ENCODE measurements at regions not wholly inside any gene's neighbourhood (a gene's known extent, or its start where the extent isn't known, plus 50 kb on each side); places are given as distances from the start of the nearest gene placed in this dataset.
"Not testable (repeated sequence)": the region's sequence is repeated elsewhere in the genome, so short reads cannot be mapped to it uniquely, and the experiment has no call there.

- Histone ChIP-seq H3K4me1 (no peaks in the 10 kb centered on the region), H3K9me3 (no peaks in the 10 kb centered on the region), H3K27ac (no peak overlapping the region), H3K4me3 (no peak overlapping the region), H3K27me3 (no peaks in the 10 kb centered on the region), H3K36me3 (no peaks in the 10 kb centered on the region)
- TF ChIP-seq POLR2A (IDR thresholded peaks at IDR 0.05): no peak
- TF ChIP-seq, protein P1, sequence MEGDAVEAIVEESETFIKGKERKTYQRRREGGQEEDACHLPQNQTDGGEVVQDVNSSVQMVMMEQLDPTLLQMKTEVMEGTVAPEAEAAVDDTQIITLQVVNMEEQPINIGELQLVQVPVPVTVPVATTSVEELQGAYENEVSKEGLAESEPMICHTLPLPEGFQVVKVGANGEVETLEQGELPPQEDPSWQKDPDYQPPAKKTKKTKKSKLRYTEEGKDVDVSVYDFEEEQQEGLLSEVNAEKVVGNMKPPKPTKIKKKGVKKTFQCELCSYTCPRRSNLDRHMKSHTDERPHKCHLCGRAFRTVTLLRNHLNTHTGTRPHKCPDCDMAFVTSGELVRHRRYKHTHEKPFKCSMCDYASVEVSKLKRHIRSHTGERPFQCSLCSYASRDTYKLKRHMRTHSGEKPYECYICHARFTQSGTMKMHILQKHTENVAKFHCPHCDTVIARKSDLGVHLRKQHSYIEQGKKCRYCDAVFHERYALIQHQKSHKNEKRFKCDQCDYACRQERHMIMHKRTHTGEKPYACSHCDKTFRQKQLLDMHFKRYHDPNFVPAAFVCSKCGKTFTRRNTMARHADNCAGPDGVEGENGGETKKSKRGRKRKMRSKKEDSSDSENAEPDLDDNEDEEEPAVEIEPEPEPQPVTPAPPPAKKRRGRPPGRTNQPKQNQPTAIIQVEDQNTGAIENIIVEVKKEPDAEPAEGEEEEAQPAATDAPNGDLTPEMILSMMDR (IDR thresholded peaks at IDR 0.05): no peak
- DNase-seq: no peak
Observed at GRCh38 chr3:147299656-147300055, 106.7 kb downstream of the ZIC4 start.

DNA sequence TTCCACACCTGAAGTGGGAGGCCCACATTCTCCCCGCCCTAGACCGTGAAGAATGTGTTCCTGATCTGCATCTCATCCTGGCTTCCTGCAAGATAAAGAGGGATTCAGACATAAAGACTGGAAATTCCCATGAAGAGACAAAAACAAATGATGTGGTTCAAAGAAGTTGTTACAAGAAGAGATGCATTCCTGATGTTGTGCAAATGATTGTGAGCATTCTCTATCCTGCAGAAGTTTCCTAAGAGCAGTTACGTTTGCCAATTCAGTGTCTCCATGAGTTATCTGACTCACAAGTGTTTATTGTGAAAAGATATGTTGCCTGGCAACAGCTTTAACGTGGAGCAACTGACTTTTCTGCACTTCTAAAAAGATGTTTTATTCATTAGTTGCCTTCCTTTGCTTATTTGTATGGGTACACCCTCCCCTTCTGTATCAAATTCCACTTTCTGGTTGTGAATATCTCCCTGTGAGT lies 107.8 kb downstream of the ZIC4 start:
- no peak for DNase-seq
- H3K9me3 ChIP-seq: no peaks in the 10 kb centered on the region
- no peaks in the 10 kb centered on the region for H3K36me3 ChIP-seq
- H3K4me3 ChIP-seq: no peak overlapping the region
- no peaks in the 10 kb centered on the region for H3K27me3 ChIP-seq
- H3K4me1 ChIP-seq: no peaks in the 10 kb centered on the region
- TF ChIP-seq, protein P1 (IDR thresholded peaks at IDR 0.05): no peak
- no peak for TF ChIP-seq POLR2A (IDR thresholded peaks at IDR 0.05)
- H3K27ac ChIP-seq: no peak overlapping the region

DNA sequence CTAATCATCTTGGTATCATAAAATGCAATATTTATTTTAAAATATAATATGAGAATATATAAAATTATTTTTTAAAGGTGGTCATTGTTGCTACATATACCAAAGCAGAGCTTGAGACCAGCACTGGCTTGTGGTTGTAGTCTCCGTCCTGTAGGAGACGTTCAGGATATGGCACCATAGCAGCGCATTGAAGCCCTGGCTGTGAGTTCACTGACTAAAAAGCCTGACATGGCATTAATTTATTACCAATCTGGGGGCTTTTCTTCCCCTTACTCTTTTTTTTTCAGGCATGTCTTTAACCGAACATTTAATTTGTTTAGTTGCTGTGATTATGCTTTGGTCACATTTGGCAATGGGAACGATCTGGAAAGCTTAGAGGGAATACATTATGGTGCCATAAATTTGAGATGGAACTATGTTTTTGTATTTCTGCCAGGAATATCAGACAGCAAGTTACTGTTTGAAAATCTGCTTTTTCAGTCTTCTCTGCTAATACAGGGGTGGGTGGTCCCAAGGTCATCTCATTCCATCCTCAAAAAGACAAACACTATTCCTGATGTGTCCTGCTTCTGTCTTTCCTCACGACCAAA lies 108.5 kb downstream of the ZIC4 start:
- no peak overlapping the region for H3K27ac ChIP-seq
- H3K27me3 ChIP-seq: no peaks in the 10 kb centered on the region
- no peaks in the 10 kb centered on the region for H3K9me3 ChIP-seq
- no peak overlapping the region for H3K4me3 ChIP-seq
- no peaks in the 10 kb centered on the region for H3K36me3 ChIP-seq
- no peak for DNase-seq
- TF ChIP-seq, protein P1 (IDR thresholded peaks at IDR 0.05): no peak
- no peak for TF ChIP-seq POLR2A (IDR thresholded peaks at IDR 0.05)
- H3K4me1 ChIP-seq: no peaks in the 10 kb centered on the region

GRCh38 chr3:147287370-147287769 lies 119.0 kb downstream of the ZIC4 start:
- H3K4me1 ChIP-seq, H3K27ac ChIP-seq, DNase-seq, H3K4me3 ChIP-seq, H3K27me3 ChIP-seq, H3K36me3 ChIP-seq, H3K9me3 ChIP-seq: not testable (repeated sequence)

DNA sequence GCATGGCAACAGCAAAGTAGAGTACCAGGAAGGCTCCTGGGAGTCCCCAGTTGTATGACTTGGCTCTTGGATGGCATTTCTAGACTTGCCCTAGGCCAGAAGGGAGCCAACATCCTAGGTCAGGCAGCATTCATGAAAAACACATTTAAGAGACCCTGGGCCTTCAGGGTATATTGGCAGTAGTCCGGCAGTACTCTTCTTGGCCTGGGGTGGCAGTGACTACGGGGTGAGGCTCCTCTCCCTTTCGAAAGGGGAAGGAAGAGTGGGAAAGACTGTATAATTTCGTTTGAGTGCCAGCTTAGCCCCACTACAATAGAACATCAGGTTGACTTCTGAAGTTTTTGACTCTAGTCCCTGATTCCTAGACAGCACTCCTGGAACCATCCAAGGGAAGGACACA lies 136.4 kb downstream of the ZIC4 start:
- Histone ChIP-seq H3K4me1 (no peaks in the 10 kb centered on the region), H3K27me3 (no peaks in the 10 kb centered on the region), H3K27ac (no peak overlapping the region), H3K4me3 (no peak overlapping the region), H3K9me3 (no peaks in the 10 kb centered on the region), H3K36me3 (no peaks in the 10 kb centered on the region)
- no peak for TF ChIP-seq POLR2A (IDR thresholded peaks at IDR 0.05)
- TF ChIP-seq, protein P1 (IDR thresholded peaks at IDR 0.05): no peak
- no peak for DNase-seq

GRCh38 chr3:147267434-147267833 lies 138.9 kb downstream of the ZIC4 start:
- no peak overlapping the region for H3K27ac ChIP-seq
- TF ChIP-seq, protein P1 (IDR thresholded peaks at IDR 0.05): no peak
- TF ChIP-seq POLR2A (IDR thresholded peaks at IDR 0.05): no peak
- H3K36me3 ChIP-seq: no peaks in the 10 kb centered on the region
- no peaks in the 10 kb centered on the region for H3K27me3 ChIP-seq
- H3K4me1 ChIP-seq: no peaks in the 10 kb centered on the region
- H3K9me3 ChIP-seq: no peaks in the 10 kb centered on the region
- H3K4me3 ChIP-seq: no peak overlapping the region
- DNase-seq: no peak

Data from Peyer's patch (tissue), 4 donors.